ENCODE measurements at regions not wholly inside any gene's neighbourhood (a gene's known extent, or its start where the extent isn't known, plus 50 kb on each side); places are given as distances from the start of the nearest gene placed in this dataset.

GRCh38 chrX:39205467-39205866 is 404.2 kb downstream of the MID1IP1 start:
- no peaks in the 10 kb centered on the region for H3K36me3 ChIP-seq (ENCODE audit: control insufficient read depth in 2 of 2, insufficient read depth in 1 of 2, low read length in 2 of 2)
- H3K9me3 ChIP-seq (ENCODE audit: control insufficient read depth, insufficient read depth, low read depth, low read length): no peaks in the 10 kb centered on the region; the same call in 1 of the 2 replicates
- H3K27ac ChIP-seq (ENCODE audit: extremely low read depth, low read depth, low read length): no peak overlapping the region
- no peaks in the 10 kb centered on the region for H3K4me1 ChIP-seq (ENCODE audit: control insufficient read depth, insufficient read depth, low read length)
- TF ChIP-seq ZNF701 (tag by site-specific recombination; IDR thresholded peaks at IDR 0.05): no peak
- TF ChIP-seq ZNF791 (tag by site-specific recombination; IDR thresholded peaks at IDR 0.05): no peak
- TF ChIP-seq ZNF335 (tag by site-specific recombination; conservative IDR thresholded peaks at IDR 0.05): no peak
- TF ChIP-seq ZNF544 (tag by site-specific recombination; IDR thresholded peaks at IDR 0.05): no peak
- H3K4me3 ChIP-seq (ENCODE audit: low read depth, low read length): no peak overlapping the region
- POLR2A ChIA-PET: no interaction called here
- CTCF ChIA-PET: no interaction called here

- Histone ChIP-seq H3K36me3 (ENCODE audit: control insufficient read depth in 2 of 2, insufficient read depth in 1 of 2, low read length in 2 of 2) (no peaks in the 10 kb centered on the region), H3K9me3 (ENCODE audit: control insufficient read depth, insufficient read depth, low read depth, low read length) (no peaks in the 10 kb centered on the region; the same call in 1 of the 2 replicates), H3K4me3 (ENCODE audit: low read depth, low read length) (no peak overlapping the region), H3K4me1 (ENCODE audit: control insufficient read depth, insufficient read depth, low read length) (no peaks in the 10 kb centered on the region), H3K27ac (ENCODE audit: extremely low read depth, low read depth, low read length) (no peak overlapping the region)
- ChIA-PET CTCF (interaction anchor here (0.6 to 1.9 kb wide), 2 partner anchors 10 to 1328 kb away, joined by 3 to 5 read pairs; no protein-coding TSS in a partner anchor), POLR2A (no interaction called here)
- TF ChIP-seq ZNF121 (tag by site-specific recombination; IDR thresholded peaks at IDR 0.05) (no peak), ZNF776 (tag by site-specific recombination; IDR thresholded peaks at IDR 0.05; ENCODE audit: borderline replicate concordance) (no peak), OVOL3 (tag by site-specific recombination; IDR thresholded peaks at IDR 0.05) (no peak), ZBTB49 (tag by site-specific recombination; IDR thresholded peaks at IDR 0.05; ENCODE audit: low read depth) (no peak), ZNF626 (tag by site-specific recombination; IDR thresholded peaks at IDR 0.05) (no peak), ZNF341 (tag by site-specific recombination; IDR thresholded peaks at IDR 0.05; ENCODE audit: low read depth) (no peak), GLI2 (tag by site-specific recombination; IDR thresholded peaks at IDR 0.05; ENCODE audit: borderline replicate concordance, low read depth) (no peak), ZNF133 (tag by site-specific recombination; IDR thresholded peaks at IDR 0.05) (no peak), ZNF677 (tag by site-specific recombination; IDR thresholded peaks at IDR 0.05) (no peak), ZNF704 (tag by site-specific recombination; IDR thresholded peaks at IDR 0.05) (no peak), ZNF23 (tag by site-specific recombination; IDR thresholded peaks at IDR 0.05; ENCODE audit: borderline replicate concordance) (no peak), ZNF423 (tag by site-specific recombination; IDR thresholded peaks at IDR 0.05) (no peak), ZNF521 (tag by site-specific recombination; IDR thresholded peaks at IDR 0.05) (no peak)
These were observed 405.3 kb downstream of the MID1IP1 start for GRCh38 chrX:39206399-39207145.

GRCh38 chrX:39211501-39211900 is 410.2 kb downstream of the MID1IP1 start:
- no peak for TF ChIP-seq EGR2 (tag by site-specific recombination; IDR thresholded peaks at IDR 0.05; ENCODE audit: low read depth)
- TF ChIP-seq ZNF660 (tag by site-specific recombination; IDR thresholded peaks at IDR 0.05): no peak
- no peak for TF ChIP-seq REPIN1 (tag by site-specific recombination; IDR thresholded peaks at IDR 0.05; ENCODE audit: low read depth)
- no peak for TF ChIP-seq ZNF292 (tag by site-specific recombination; IDR thresholded peaks at IDR 0.05; ENCODE audit: borderline replicate concordance, low read depth)
- no peak for TF ChIP-seq ZNF701 (tag by site-specific recombination; IDR thresholded peaks at IDR 0.05)
- no peak for TF ChIP-seq ZNF571 (tag by site-specific recombination; IDR thresholded peaks at IDR 0.05)
- TF ChIP-seq KLF10 (tag by site-specific recombination; IDR thresholded peaks at IDR 0.05): no peak
- TF ChIP-seq CTCF (tag by site-specific recombination; IDR thresholded peaks at IDR 0.05): no peak
- no peak for TF ChIP-seq ZNF600 (tag by site-specific recombination; IDR thresholded peaks at IDR 0.05)
- Histone ChIP-seq H3K36me3 (ENCODE audit: control insufficient read depth in 2 of 2, insufficient read depth in 1 of 2, low read length in 2 of 2) (no peaks in the 10 kb centered on the region), H3K27ac (ENCODE audit: extremely low read depth, low read depth, low read length) (no peak overlapping the region), H3K9me3 (ENCODE audit: control insufficient read depth, insufficient read depth, low read depth, low read length) (no peaks in the 10 kb centered on the region; the same call in 1 of the 2 replicates), H3K4me1 (ENCODE audit: control insufficient read depth, insufficient read depth, low read length) (no peaks in the 10 kb centered on the region), H3K4me3 (ENCODE audit: low read depth, low read length) (no peak overlapping the region)
- POLR2A ChIA-PET: no interaction called here
- CTCF ChIA-PET: no interaction called here

All from HEK293 (cell line).